Breast epithelium (tissue), 3 donors: ENCODE measurements at regions not wholly inside any gene's neighbourhood (a gene's known extent, or its start where the extent isn't known, plus 50 kb on each side); places are given as distances from the start of the nearest gene placed in this dataset.

ENCODE experiments used
- POLR2A ChIP-seq: fragments of 450-650 bp; IDR thresholded peaks from one replicate; pipeline ENCODE4 v1.6.1; 2016; ENCODE audit warnings: antibody characterized with exemption, mild to moderate bottlenecking, moderate library complexity
- POLR2AphosphoS5 ChIP-seq, 3 donors: sonication (generic); formaldehyde crosslinking; IDR thresholded peaks; one replicate each; pipeline ENCODE4 v1.6.1; 2017; ENCODE audit warnings: antibody characterized with exemption in 3 of 3
- TF ChIP-seq, protein P1 (sequence below), 3 donors: fragments of 450-650 bp; IDR thresholded peaks; one replicate each; pipeline ENCODE4 v1.5.1; 2016 to 2017; ENCODE audit warnings: antibody characterized with exemption in 3 of 3, mild to moderate bottlenecking in 3 of 3, moderate library complexity in 3 of 3

DNA sequence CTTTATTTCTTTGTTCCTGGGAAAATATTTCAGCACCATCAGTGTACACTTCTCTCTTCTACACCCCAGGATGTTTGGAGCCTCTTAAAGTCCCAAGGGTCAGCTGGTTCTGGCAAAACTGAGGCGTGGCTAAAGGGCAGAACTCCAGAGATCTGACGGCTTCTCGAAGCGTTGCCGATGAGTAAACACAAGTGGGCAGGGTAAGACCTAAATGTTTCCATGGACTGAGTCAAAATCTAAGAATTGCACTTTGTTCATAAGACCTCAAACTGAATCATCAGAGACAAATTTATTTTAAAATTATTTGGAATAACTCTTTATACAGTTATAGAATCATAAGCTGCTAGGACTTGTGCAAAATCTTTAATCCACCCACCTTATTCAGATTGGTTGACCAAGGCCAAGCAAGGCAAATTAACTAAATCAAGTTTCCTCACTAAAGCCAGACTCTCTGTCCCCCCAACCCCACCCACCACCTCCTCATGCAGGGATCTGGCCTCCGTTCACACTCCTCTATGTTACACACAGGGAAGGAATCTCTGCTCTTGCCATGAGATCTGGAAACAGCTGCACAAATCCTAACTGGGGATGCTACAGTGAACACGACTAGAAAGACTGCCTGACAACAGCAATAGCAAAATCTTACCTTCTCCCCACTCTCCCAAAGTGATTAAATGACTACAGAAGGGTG, 342.6 kb upstream of the KLHL29 start:
- TF ChIP-seq, protein P1, sequence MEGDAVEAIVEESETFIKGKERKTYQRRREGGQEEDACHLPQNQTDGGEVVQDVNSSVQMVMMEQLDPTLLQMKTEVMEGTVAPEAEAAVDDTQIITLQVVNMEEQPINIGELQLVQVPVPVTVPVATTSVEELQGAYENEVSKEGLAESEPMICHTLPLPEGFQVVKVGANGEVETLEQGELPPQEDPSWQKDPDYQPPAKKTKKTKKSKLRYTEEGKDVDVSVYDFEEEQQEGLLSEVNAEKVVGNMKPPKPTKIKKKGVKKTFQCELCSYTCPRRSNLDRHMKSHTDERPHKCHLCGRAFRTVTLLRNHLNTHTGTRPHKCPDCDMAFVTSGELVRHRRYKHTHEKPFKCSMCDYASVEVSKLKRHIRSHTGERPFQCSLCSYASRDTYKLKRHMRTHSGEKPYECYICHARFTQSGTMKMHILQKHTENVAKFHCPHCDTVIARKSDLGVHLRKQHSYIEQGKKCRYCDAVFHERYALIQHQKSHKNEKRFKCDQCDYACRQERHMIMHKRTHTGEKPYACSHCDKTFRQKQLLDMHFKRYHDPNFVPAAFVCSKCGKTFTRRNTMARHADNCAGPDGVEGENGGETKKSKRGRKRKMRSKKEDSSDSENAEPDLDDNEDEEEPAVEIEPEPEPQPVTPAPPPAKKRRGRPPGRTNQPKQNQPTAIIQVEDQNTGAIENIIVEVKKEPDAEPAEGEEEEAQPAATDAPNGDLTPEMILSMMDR (IDR thresholded peaks at IDR 0.05), result no peak
- no peak for TF ChIP-seq POLR2A
- no peak for TF ChIP-seq POLR2AphosphoS5 (IDR thresholded peaks at IDR 0.05)
